ENCODE measurements at regions not wholly inside any gene's neighbourhood (a gene's known extent, or its start where the extent isn't known, plus 50 kb on each side); places are given as distances from the start of the nearest gene placed in this dataset.

- TF ChIP-seq CTCF (IDR thresholded peaks at IDR 0.05) (no peak), POLR2A (IDR thresholded peaks at IDR 0.05) (no peak), EP300 (IDR thresholded peaks at IDR 0.05) (no peak)
Observed at GRCh38 chr18:67665266-67665665, 148.7 kb upstream of the DSEL start.

Measured in ovary (tissue), 3 donors.